Common myeloid progenitor, CD34-positive (primary cell): ENCODE measurements at regions not wholly inside any gene's neighbourhood (a gene's known extent, or its start where the extent isn't known, plus 50 kb on each side); places are given as distances from the start of the nearest gene placed in this dataset.
"Not testable (repeated sequence)": the region's sequence is repeated elsewhere in the genome, so short reads cannot be mapped to it uniquely, and the experiment has no call there.

ENCODE experiments used
- CTCF ChIA-PET: fragments of 350-600 bp; sonication (Branson Sonifier 250); formaldehyde crosslinking; loops from one replicate; lab custom pipeline; 2021; ENCODE audit warnings: antibody characterized with exemption; lab: Charles Lee
- POLR2A ChIA-PET: fragments of 350-600 bp; sonication (Branson Sonifier 250); formaldehyde crosslinking; loops from one replicate; lab custom pipeline; 2021; ENCODE audit warnings: antibody characterized with exemption; lab: Charles Lee
- DNase-seq, 3 donors: peaks; one replicate each; pipeline versions ENCODE4 v3.0.0 to v3.0.0-alpha.2; 2013
- H3K27ac ChIP-seq, 2 experiments: 1 replicate in 1 of 2; 2 replicates in 1 of 2; pipeline ENCODE4 v1.7.0; 2013; ENCODE audit warnings: inconsistent platforms in 2 of 2, low read length in 2 of 2, mild to moderate bottlenecking in 2 of 2, low read depth in 1 of 2, moderate library complexity in 1 of 2; ENCODE audit not compliant: severe bottlenecking in 2 of 2, insufficient read depth in 1 of 2, poor library complexity in 1 of 2
- H3K27me3 ChIP-seq, 5 experiments: replicated peaks in 2 of 5; 1 replicate in 3 of 5; 2 replicates in 2 of 5; pipeline versions ENCODE4 v1.6.1 to v1.7.0; 2013; ENCODE audit warnings: low read length in 4 of 5, mild to moderate bottlenecking in 2 of 5, moderate library complexity in 2 of 5, inconsistent platforms in 1 of 5; ENCODE audit not compliant: insufficient read depth in 5 of 5, control insufficient read depth in 4 of 5
- H3K36me3 ChIP-seq, 4 experiments: 1 replicate in 2 of 4; 2 replicates in 2 of 4; pipeline versions ENCODE4 v1.6.1 to v1.7.0; 2013; ENCODE audit warnings: low read length in 3 of 4, control low read depth in 1 of 4, mild to moderate bottlenecking in 1 of 4; ENCODE audit not compliant: control insufficient read depth in 4 of 4, insufficient read depth in 4 of 4
- H3K4me1 ChIP-seq, 4 experiments: 1 replicate in 3 of 4; 2 replicates in 1 of 4; pipeline versions ENCODE4 v1.6.1 to v1.7.1; 2013; ENCODE audit warnings: low read length in 3 of 4, mild to moderate bottlenecking in 3 of 4, control low read depth in 1 of 4, inconsistent platforms in 1 of 4, moderate library complexity in 1 of 4; ENCODE audit not compliant: control insufficient read depth in 4 of 4, insufficient read depth in 4 of 4; ENCODE audit errors: control extremely low read depth in 1 of 4
- H3K4me3 ChIP-seq, 7 experiments: 1 replicate in 4 of 7; 2 replicates in 3 of 7; pipeline versions ENCODE4 v1.5.1 to v1.7.0; 2013; ENCODE audit warnings: mild to moderate bottlenecking in 7 of 7, low read length in 6 of 7, moderate library complexity in 6 of 7, inconsistent platforms in 2 of 7, low read depth in 2 of 7, control low read depth in 1 of 7; ENCODE audit not compliant: insufficient read depth in 4 of 7, control insufficient read depth in 1 of 7; ENCODE audit errors: extremely low read depth in 1 of 7
- H3K9me3 ChIP-seq, 5 experiments: 1 replicate in 4 of 5; 2 replicates in 1 of 5; pipeline versions ENCODE4 v1.6.1 to v1.7.1; 2013; ENCODE audit warnings: low read length in 4 of 5, mild to moderate bottlenecking in 2 of 5, inconsistent platforms in 1 of 5, low read depth in 1 of 5, moderate library complexity in 1 of 5; ENCODE audit not compliant: control insufficient read depth in 4 of 5, insufficient read depth in 2 of 5; ENCODE audit errors: control extremely low read depth in 1 of 5
- WGBS: methylation state at CpG from one replicate; pipeline ENCODE4 v1.1.5; 2013; ENCODE audit not compliant: insufficient coverage; 5-methylcytosine and 5-hydroxymethylcytosine counted together

DNA sequence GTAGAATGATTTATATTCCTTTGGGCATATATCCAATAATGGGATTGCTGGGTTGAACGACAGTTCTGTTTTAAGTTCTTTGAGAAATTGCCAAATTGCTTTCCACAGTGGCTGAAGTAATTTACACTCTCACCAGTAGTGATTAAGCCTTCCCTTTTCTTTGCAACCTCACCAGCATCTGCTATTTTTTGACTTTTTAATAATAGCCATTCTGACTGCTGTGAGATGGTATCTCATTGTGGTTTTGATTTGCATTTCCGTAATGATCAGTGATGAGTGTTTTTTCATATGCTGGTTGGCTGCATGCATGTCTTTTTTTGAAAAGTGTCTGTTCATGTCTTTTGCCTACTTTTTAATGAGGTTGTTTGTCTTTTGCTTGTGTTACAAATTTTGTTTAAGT, 233.8 kb downstream of the SNX19 start:
- H3K4me3 ChIP-seq, H3K4me1 ChIP-seq, H3K27me3 ChIP-seq, DNase-seq, POLR2A ChIA-PET, CTCF ChIA-PET, H3K36me3 ChIP-seq, H3K27ac ChIP-seq: not testable (repeated sequence)
- H3K9me3 ChIP-seq: peaks cover 2 to 39% (median 5%) of the 10 kb centered on the region in 5 experiments
- no CpG with 5 or more reads among the region's 2 CpGs for WGBS

GRCh38 chr11:130689222-130689908, 226.9 kb downstream of the SNX19 start:
- ChIA-PET CTCF (no interaction called here), POLR2A (no interaction called here)
- H3K4me3 ChIP-seq: no peak overlapping the region
- WGBS: 100% methylated on average over 3 of the region's 4 CpGs
- peaks cover 0 to 1% (median 0%) of the 10 kb centered on the region in 5 experiments for H3K9me3 ChIP-seq
- no peak for DNase-seq
- H3K27ac ChIP-seq: no peak overlapping the region
- H3K27me3 ChIP-seq: no peaks in the 10 kb centered on the region
- no peaks in the 10 kb centered on the region for H3K4me1 ChIP-seq
- H3K36me3 ChIP-seq: no peaks in the 10 kb centered on the region

GRCh38 chr11:130691581-130691980, 224.7 kb downstream of the SNX19 start:
- CTCF ChIA-PET: no interaction called here
- 100% methylated on average over 1 of the region's 2 CpGs for WGBS
- Histone ChIP-seq H3K27me3 (peaks cover 0 to under 1% (median 0%) of the 10 kb centered on the region in 5 experiments), H3K4me1 (no peaks in the 10 kb centered on the region), H3K36me3 (no peaks in the 10 kb centered on the region), H3K27ac (no peak overlapping the region), H3K9me3 (peaks cover 0 to 1% (median 0%) of the 10 kb centered on the region in 5 experiments), H3K4me3 (no peak overlapping the region)
- POLR2A ChIA-PET: no interaction called here
- no peak for DNase-seq

DNA sequence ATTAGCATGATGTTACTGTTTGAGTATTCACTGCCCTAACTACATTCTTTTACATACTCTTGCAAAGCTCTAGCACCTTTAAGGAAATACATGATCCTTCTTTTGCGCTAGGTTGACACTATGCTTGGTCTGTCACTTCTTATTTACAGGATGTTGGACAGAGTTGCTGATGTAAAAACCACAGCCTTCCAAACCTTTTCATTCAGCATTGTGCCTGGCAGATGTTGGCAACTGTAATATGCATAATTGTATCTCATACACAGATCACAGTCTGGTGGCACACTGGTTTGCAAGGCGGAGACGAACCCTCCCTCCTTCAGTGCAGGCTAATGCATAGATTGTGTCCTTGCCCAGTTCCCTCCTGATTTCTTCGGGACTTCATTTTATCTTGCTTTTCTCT, 224.1 kb downstream of the SNX19 start:
- Histone ChIP-seq H3K36me3 (no peaks in the 10 kb centered on the region), H3K9me3 (no peaks in the 10 kb centered on the region), H3K4me3 (no peak overlapping the region), H3K27me3 (peaks cover 0 to 2% (median 0%) of the 10 kb centered on the region in 5 experiments), H3K27ac (no peak overlapping the region), H3K4me1 (no peaks in the 10 kb centered on the region)
- no peak for DNase-seq
- WGBS: 100% methylated on average over 4 of the region's 4 CpGs
- ChIA-PET CTCF (no interaction called here), POLR2A (no interaction called here)

DNA sequence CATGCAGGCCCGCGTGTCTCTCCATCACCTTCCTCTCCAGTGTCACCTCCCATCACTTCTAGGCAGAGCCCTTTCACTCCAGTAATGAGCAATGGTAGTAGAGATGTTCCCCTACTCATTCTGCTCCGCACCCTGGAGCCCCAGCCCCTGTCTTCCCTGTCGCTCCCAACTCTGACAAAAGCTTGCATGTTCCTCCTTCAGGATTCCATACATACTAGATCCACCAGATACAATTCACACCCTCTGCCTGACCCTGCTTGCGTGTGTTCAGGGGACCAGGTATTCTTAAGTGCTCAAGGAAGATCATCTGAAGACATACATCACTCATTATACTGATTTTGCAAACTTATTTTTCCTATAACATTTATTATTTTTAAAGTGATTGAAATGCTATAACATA, 222.7 kb downstream of the SNX19 start:
- H3K27me3 ChIP-seq: peaks cover 0 to 4% (median 0%) of the 10 kb centered on the region in 5 experiments
- no peaks in the 10 kb centered on the region for H3K4me1 ChIP-seq
- no peak overlapping the region for H3K4me3 ChIP-seq
- 94% methylated on average over 2 of the region's 5 CpGs for WGBS
- POLR2A ChIA-PET: no interaction called here
- H3K27ac ChIP-seq: no peak overlapping the region
- DNase-seq: no peak
- CTCF ChIA-PET: no interaction called here
- no peaks in the 10 kb centered on the region for H3K36me3 ChIP-seq
- H3K9me3 ChIP-seq: no peaks in the 10 kb centered on the region

DNA sequence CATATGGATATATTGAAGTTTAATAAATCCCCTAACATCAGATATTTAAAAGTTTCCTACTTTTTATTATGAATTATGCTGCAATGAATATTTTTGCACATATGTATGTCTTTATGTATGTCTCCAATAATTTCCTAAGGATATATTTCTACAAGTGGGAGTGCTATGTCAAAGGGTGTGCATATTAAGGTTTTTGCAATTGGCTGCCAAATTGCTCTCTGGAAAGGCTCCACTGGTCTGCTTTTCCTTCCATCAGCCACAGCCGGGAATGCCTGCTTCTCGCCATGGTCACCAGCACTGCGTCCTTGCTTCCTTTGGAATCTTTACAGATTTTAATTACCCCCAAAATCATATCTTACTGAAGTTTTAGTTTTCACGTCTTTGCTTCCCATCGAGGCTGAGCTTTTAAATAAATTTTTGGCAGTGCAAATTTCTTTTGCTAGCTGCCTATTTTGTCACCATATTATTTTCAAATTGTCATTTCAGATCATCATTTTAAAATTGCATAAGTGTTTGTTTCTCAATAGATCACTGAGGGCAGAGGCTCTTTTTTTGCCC, 221.7 kb downstream of the SNX19 start:
- Histone ChIP-seq H3K9me3 (no peaks in the 10 kb centered on the region), H3K27me3 (peaks cover 0 to 4% (median 0%) of the 10 kb centered on the region in 5 experiments), H3K4me1 (no peaks in the 10 kb centered on the region), H3K4me3 (no peak overlapping the region), H3K27ac (no peak overlapping the region), H3K36me3 (no peaks in the 10 kb centered on the region)
- POLR2A ChIA-PET: no interaction called here
- no peak for DNase-seq
- WGBS: 100% methylated on average over 3 of the region's 5 CpGs
- CTCF ChIA-PET: no interaction called here

- Histone ChIP-seq H3K9me3 (peaks cover 0 to 4% (median 0%) of the 10 kb centered on the region in 5 experiments), H3K36me3 (no peaks in the 10 kb centered on the region), H3K27ac (no peak overlapping the region), H3K27me3 (peaks cover 0 to 4% (median 0%) of the 10 kb centered on the region in 5 experiments), H3K4me3 (no peak overlapping the region), H3K4me1 (no peaks in the 10 kb centered on the region)
- ChIA-PET POLR2A (no interaction called here), CTCF (interaction anchor here (0.6 kb wide), 1 partner anchor 833 kb away, joined by 3 read pairs; no protein-coding TSS in a partner anchor)
- no peak for DNase-seq
- WGBS: 95% methylated on average over 8 of the region's 10 CpGs
These were observed 218.1 kb downstream of the SNX19 start for GRCh38 chr11:130698174-130698573.
